Gastrocnemius medialis (tissue), 4 donors: ENCODE measurements at regions not wholly inside any gene's neighbourhood (a gene's known extent, or its start where the extent isn't known, plus 50 kb on each side); places are given as distances from the start of the nearest gene placed in this dataset.
"Not testable (repeated sequence)": the region's sequence is repeated elsewhere in the genome, so short reads cannot be mapped to it uniquely, and the experiment has no call there.

ENCODE experiments used
- ATAC-seq, 2 donors: fragments of 150-250 bp; one replicate each; pipeline ENCODE4 v1.9.1; 2016
- DNase-seq, 2 donors: peaks; one replicate each; pipeline ENCODE4 v3.0.0-alpha.2; 2019
- H3K27ac ChIP-seq, 4 donors: fragments of 200-600 bp; sonication (generic); 1 replicate in 1 of 4; 2 replicates in 3 of 4; pipeline ENCODE4 v1.5.1; 2016 to 2018; ENCODE audit warnings: mild to moderate bottlenecking in 2 of 4, moderate library complexity in 1 of 4
- H3K27me3 ChIP-seq, 3 donors: fragments of 200-600 bp; sonication (generic) in 2 of 3; 1 replicate in 1 of 3; 2 replicates in 2 of 3; pipeline versions ENCODE4 v1.5.1 to v1.6.0; 2016 to 2019; ENCODE audit warnings: mild to moderate bottlenecking in 1 of 3, moderate library complexity in 1 of 3
- H3K36me3 ChIP-seq, 2 donors: fragments of 200-600 bp; sonication (generic) in 1 of 2; one replicate each; pipeline ENCODE4 v1.5.1; 2017 to 2018
- H3K4me1 ChIP-seq, 2 donors: fragments of 200-600 bp; sonication (generic) in 1 of 2; one replicate each; pipeline ENCODE4 v1.5.1; 2016 to 2017; ENCODE audit warnings: mild to moderate bottlenecking in 2 of 2
- H3K4me3 ChIP-seq, 4 donors: fragments of 200-600 bp; sonication (generic) in 3 of 4; 1 replicate in 1 of 4; 2 replicates in 3 of 4; pipeline ENCODE4 v1.5.1; 2016 to 2019; ENCODE audit warnings: mild to moderate bottlenecking in 2 of 4
- H3K9me3 ChIP-seq, 3 donors: fragments of 200-600 bp; sonication (generic) in 2 of 3; 1 replicate in 1 of 3; 2 replicates in 2 of 3; pipeline ENCODE4 v1.5.1; 2016 to 2019
- POLR2A ChIP-seq, 2 donors: fragments of 450-650 bp; IDR thresholded peaks; one replicate each; pipeline ENCODE4 v1.6.1; 2017; ENCODE audit warnings: antibody characterized with exemption in 2 of 2, mild to moderate bottlenecking in 2 of 2, moderate library complexity in 2 of 2
- in situ Hi-C, 4 donors: fragments of 200-750 bp; cut with MboI; loops; one replicate each; pipeline versions ENCODE4 v1.15.0 to v1.8.0; 2017; ENCODE audit warnings: low sequenced_read_pairs in 4 of 4
- intact Hi-C: fragments of 100-400 bp; cut with DNase I; formaldehyde crosslinking; loops from one replicate; pipeline ENCODE4 v1.15.1; 2023; ENCODE audit warnings: low total_unique reads
- TF ChIP-seq, protein P1 (sequence below), 5 experiments: fragments of 450-650 bp in 3 of 5; fragments of 200-600 bp in 2 of 5; sonication (generic) in 2 of 5; IDR thresholded peaks in 4 of 5; conservative IDR thresholded peaks in 1 of 5; 1 replicate in 4 of 5; 2 replicates in 1 of 5; pipeline ENCODE4 v1.5.1; 2016 to 2019; ENCODE audit warnings: antibody characterized with exemption in 5 of 5, mild to moderate bottlenecking in 3 of 5, moderate library complexity in 3 of 5

DNA sequence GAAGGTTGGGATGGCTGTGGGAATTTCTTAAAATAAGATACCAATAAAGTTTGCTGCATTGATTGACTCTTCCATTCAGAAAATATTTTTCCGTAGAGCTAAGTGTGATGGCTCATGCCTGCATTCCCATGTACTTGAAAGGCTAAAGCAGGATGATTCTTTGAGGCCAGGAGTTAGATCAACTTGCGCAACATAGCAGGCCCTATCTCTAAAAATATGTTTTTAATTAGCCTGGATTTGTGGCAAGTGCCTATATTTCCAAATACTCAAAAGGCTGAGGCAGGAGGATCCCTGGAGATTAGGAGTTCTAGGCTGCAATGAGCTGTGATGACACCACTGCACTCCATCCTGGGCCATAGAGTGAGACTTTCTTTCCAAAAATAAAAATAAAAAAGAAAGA, 431.2 kb upstream of the PTCHD4 start:
- TF ChIP-seq, protein P1, sequence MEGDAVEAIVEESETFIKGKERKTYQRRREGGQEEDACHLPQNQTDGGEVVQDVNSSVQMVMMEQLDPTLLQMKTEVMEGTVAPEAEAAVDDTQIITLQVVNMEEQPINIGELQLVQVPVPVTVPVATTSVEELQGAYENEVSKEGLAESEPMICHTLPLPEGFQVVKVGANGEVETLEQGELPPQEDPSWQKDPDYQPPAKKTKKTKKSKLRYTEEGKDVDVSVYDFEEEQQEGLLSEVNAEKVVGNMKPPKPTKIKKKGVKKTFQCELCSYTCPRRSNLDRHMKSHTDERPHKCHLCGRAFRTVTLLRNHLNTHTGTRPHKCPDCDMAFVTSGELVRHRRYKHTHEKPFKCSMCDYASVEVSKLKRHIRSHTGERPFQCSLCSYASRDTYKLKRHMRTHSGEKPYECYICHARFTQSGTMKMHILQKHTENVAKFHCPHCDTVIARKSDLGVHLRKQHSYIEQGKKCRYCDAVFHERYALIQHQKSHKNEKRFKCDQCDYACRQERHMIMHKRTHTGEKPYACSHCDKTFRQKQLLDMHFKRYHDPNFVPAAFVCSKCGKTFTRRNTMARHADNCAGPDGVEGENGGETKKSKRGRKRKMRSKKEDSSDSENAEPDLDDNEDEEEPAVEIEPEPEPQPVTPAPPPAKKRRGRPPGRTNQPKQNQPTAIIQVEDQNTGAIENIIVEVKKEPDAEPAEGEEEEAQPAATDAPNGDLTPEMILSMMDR (IDR thresholded peaks at IDR 0.05 in 4 of 5, conservative IDR thresholded peaks at IDR 0.05 in 1 of 5), result no peak
- TF ChIP-seq POLR2A (IDR thresholded peaks at IDR 0.05), result no peak
- DNase-seq, result no peak
- no peaks in the 10 kb centered on the region for H3K9me3 ChIP-seq
- H3K4me1 ChIP-seq, result no peaks in the 10 kb centered on the region
- H3K27me3 ChIP-seq, result no peaks in the 10 kb centered on the region
- H3K36me3 ChIP-seq, result no peaks in the 10 kb centered on the region
- no peak overlapping the region for H3K27ac ChIP-seq
- intact Hi-C loops (no loop called here), in situ Hi-C loops (no loop called here)
- no peak for ATAC-seq
- no peak overlapping the region for H3K4me3 ChIP-seq

DNA sequence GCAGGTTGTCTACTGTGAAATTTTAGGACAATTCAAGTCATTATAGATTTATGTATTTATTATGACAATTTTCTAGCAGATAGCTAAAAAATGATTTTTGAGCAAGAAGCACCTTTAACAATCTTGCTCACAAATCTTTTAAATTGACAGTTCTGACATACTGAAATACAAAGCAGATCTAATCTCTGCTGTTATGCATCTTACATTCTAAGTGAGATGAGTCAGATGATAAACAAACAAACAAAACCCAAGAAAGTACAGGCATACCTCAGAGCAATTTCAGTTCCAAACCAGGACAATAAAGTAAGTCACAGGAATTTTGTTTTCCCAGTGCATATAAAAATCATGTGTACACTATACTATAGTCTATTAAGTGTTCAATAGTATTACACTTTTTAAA, 430.7 kb upstream of the PTCHD4 start:
- no peak overlapping the region for H3K4me3 ChIP-seq
- no peak for ATAC-seq
- H3K9me3 ChIP-seq, result no peaks in the 10 kb centered on the region
- TF ChIP-seq, protein P1 (IDR thresholded peaks at IDR 0.05 in 4 of 5, conservative IDR thresholded peaks at IDR 0.05 in 1 of 5), result no peak
- no peak for TF ChIP-seq POLR2A (IDR thresholded peaks at IDR 0.05)
- no peaks in the 10 kb centered on the region for H3K27me3 ChIP-seq
- no peak overlapping the region for H3K27ac ChIP-seq
- in situ Hi-C loops (no loop called here), intact Hi-C loops (no loop called here)
- no peak for DNase-seq
- no peaks in the 10 kb centered on the region for H3K4me1 ChIP-seq
- H3K36me3 ChIP-seq, result no peaks in the 10 kb centered on the region

DNA sequence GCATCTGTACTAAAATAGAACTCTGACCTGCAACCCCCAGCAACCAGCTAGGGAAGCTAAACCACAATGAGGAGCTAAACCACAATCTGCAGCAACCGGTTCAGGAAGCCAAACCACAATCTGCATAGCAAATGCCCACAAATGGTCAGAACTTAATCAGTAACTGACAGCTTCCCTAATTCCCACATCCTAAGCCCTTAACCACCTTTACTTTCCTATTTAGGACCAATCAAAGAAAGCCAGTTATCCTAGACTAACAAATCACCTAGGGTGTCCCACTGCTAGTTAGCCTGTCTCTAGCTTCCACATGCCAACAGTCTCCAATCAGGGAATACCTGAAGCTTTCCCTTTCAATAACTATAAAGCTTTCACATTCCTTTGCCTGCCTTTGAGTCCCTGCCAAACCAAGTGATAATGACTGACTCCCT, 424.6 kb upstream of the PTCHD4 start:
- TF ChIP-seq POLR2A (IDR thresholded peaks at IDR 0.05), result no peak
- TF ChIP-seq, protein P1 (IDR thresholded peaks at IDR 0.05 in 4 of 5, conservative IDR thresholded peaks at IDR 0.05 in 1 of 5), result no peak
- DNase-seq, result no peak
- no peak overlapping the region for H3K27ac ChIP-seq
- H3K4me3 ChIP-seq, result no peak overlapping the region
- H3K4me1 ChIP-seq, result no peaks in the 10 kb centered on the region
- ATAC-seq, result no peak
- intact Hi-C loops (no loop called here), in situ Hi-C loops (no loop called here)
- no peaks in the 10 kb centered on the region for H3K27me3 ChIP-seq
- H3K36me3 ChIP-seq, result no peaks in the 10 kb centered on the region
- no peaks in the 10 kb centered on the region for H3K9me3 ChIP-seq

DNA sequence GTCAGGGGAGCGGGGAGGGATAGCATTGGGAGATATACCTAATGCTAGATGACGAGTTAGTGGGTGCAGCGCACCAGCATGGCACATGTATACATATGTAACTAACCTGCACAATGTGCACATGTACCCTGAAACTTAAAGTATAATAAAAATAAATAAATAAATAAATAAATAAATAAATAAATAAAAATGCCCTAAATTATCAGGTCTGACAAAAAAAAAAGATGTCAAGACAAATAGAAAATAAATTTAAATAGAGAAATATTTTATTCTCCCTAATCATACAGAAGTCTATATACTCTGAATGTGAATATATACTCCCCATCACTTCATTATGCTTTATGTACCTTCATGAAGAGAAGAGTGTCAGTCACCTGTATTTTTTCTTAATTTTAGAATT, 420.0 kb upstream of the PTCHD4 start:
- H3K4me1 ChIP-seq, H3K9me3 ChIP-seq, ATAC-seq, DNase-seq, H3K27ac ChIP-seq, H3K36me3 ChIP-seq, H3K27me3 ChIP-seq, in situ Hi-C loops, H3K4me3 ChIP-seq, intact Hi-C loops: not testable (repeated sequence)

DNA sequence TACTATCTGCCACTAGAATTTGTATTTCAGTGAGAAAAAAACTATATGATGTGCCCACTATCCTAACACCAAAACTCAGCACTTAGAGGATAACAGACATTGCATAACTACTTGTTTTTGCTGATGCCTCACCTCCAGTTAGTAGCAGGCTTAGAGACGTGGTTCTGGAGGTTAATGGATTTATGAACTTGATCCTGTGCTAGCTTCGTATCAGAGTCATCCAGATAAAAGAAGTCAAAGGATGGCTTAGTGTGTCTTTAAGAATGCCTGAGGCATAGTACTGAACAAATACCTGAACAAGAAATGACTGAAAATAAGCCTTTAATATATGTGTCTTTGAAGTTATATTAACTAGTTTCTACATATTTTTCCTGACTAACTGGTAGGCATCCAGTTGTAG, 414.9 kb upstream of the PTCHD4 start:
- no peak for DNase-seq
- H3K4me1 ChIP-seq, result no peaks in the 10 kb centered on the region
- H3K27ac ChIP-seq, result no peak overlapping the region
- no peak for ATAC-seq
- TF ChIP-seq POLR2A (IDR thresholded peaks at IDR 0.05), result no peak
- TF ChIP-seq, protein P1 (IDR thresholded peaks at IDR 0.05 in 4 of 5, conservative IDR thresholded peaks at IDR 0.05 in 1 of 5), result no peak
- no peaks in the 10 kb centered on the region for H3K36me3 ChIP-seq
- peaks cover 0 to 3% (median 0%) of the 10 kb centered on the region in 3 donors for H3K9me3 ChIP-seq
- intact Hi-C loops, result no loop called here
- in situ Hi-C loops, result no loop called here
- H3K4me3 ChIP-seq, result no peak overlapping the region
- H3K27me3 ChIP-seq, result no peaks in the 10 kb centered on the region
